NCI-H2227 (cell line): ENCODE measurements at regions not wholly inside any gene's neighbourhood (a gene's known extent, or its start where the extent isn't known, plus 50 kb on each side); places are given as distances from the start of the nearest gene placed in this dataset.

ENCODE experiments used
- DNase-seq: peaks from one replicate; lab custom pipeline; 2025; ENCODE audit not compliant: unreplicated experiment; lab: John Stamatoyannopoulos, UW

- DNase-seq, result no peak
These were observed 211.0 kb downstream of the ENC1 start for GRCh38 chr5:74429495-74429894.

DNA sequence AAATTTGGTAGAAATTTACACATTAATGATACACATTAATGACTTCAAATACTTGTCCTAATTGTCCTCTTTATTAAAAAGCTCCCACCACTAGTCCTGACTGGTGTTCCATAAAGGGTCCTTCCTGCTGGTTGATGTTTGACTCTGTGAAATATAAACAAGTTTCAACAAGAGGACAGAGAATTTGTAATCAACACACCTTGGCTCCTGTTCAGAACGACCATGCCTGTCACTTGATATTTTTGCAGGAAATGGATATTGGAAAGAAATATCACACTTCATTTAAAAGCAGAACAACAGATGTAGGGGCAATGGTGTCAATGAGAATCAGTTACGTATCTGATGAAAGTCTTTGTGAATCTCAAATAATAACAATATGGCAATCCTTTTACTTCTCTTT, 211.7 kb downstream of the ENC1 start:
- no peak for DNase-seq

- DNase-seq, result no peak
These were observed 212.3 kb downstream of the ENC1 start for GRCh38 chr5:74428275-74428674.

DNA sequence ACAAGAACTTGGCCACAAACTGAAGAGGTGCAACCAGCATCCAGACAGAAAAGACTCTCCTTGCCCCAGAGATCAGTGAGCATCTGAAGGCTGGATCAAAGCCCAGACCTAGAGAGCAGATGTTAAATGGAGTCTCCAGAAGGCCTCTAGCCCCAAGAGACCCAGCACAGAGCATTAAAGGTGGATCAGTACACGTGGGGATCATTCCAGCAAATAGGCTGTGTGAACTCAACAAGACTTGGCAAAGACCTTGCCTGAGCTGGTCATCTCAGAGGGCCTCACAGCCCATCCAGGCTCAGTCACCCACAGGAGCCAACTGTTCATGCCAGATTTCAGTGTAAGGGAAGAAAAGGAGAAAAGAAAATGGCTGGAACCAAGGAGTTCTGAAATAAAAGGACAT, 214.0 kb downstream of the ENC1 start:
- DNase-seq, result no peak

- no peak for DNase-seq
These were observed 216.2 kb downstream of the ENC1 start for GRCh38 chr5:74424162-74424868.

GRCh38 chr5:74423383-74423782, 217.1 kb downstream of the ENC1 start:
- no peak for DNase-seq

- no peak for DNase-seq
These were observed 217.9 kb downstream of the ENC1 start for GRCh38 chr5:74422671-74423070.

DNA sequence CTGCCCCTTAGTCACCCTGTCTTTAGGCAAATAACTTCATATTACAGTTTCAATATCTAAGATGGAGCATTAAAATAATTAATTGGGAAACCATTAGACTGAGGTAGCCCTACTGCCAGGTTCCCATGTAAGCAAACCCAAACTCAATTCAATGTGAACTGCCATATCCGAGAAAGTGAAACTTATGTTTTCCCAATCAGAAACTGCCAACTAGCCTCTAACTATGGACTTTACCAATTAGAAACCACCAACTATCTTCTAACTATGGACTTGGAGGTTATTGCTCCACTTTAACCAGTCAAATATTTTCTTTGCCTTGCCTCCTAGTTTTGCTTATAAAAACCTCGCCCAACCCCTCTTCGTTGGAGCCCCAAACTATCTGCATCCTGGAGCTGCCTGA, 218.5 kb downstream of the ENC1 start:
- no peak for DNase-seq

GRCh38 chr5:74421377-74421776, 219.2 kb downstream of the ENC1 start:
- no peak for DNase-seq

- no peak for DNase-seq
These were observed 219.6 kb downstream of the ENC1 start for GRCh38 chr5:74420947-74421346.

- DNase-seq, result no peak
These were observed 220.3 kb downstream of the ENC1 start for GRCh38 chr5:74420220-74420619.

DNA sequence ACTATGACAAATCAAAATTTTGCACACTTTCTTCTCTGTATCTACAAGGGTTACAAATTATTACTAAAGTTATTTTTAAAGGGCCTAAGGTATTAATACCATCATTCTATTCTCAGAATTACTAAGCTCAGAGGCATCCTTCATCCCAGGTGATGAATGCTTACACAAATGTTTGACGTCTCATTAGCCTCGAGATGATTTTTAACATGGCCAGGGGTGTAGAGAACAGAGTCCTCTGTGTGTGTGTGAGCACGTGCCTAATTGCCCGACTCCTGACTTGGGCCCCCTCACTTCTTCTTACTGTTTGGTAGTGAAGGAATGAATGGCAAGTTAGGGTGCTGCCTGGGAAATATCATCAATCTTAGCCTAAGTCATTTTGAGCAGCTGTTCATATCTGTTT, 221.1 kb downstream of the ENC1 start:
- no peak for DNase-seq

DNA sequence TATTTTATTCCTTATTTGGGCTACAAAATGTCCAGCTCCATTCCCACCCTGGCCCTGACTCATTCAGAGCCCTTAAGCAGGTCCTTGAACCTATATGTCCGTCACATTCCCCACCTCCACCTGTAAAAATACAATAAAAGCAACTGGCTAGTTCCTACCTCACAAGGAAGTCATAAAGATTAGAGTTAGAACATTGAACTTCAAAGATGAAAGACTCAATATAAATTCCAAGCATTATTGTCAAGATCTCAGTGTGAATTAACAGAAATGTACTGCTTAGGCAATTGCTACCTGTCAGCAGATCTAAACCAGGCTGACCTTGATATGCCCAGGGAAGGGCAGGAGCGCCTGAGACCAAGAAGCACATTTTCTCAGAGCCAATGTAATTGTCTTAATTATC, 221.8 kb downstream of the ENC1 start:
- DNase-seq, result no peak

GRCh38 chr5:74418261-74418660, 222.3 kb downstream of the ENC1 start:
- no peak for DNase-seq

DNA sequence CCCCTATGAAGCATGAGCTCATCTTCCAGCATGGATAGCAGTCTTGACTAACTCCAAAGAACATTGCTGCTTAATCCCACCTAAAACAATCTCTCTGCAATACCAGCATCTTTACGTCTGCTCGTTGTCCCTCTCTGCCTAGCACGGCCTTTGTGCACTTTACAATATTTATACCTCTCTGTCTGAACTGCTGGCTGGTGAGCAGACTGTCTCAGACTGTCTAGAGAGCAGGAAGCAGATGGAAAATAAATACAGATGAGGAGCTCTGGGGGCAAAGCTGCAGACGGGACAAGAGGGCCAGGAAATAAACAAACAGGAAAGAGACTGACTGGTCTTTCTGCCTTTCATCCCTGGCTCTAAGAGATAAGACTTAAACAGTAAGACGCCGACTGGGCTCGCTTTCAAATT, 224.8 kb downstream of the ENC1 start:
- DNase-seq, result no peak

DNA sequence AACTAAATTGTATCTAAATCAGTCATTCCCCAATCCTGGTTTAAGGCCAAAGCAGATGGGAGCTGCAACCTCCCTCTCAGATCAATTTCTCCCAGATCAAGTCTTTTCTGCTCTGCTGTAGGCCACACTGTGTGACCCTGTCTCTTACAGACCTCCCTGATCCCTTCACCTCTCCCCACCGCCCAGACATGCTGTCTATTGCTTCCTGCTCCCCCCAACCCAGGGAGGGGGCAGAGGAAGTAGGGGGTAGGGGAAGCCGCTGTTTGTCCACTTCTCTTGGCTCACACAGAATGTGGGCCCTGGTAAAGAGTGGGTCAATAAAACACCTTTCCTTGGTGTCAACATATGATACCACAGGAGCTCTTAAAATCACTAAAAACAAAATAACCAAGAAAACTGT, 226.3 kb downstream of the ENC1 start:
- DNase-seq, result no peak

- no peak for DNase-seq
These were observed 227.0 kb downstream of the ENC1 start for GRCh38 chr5:74413403-74414048.

DNA sequence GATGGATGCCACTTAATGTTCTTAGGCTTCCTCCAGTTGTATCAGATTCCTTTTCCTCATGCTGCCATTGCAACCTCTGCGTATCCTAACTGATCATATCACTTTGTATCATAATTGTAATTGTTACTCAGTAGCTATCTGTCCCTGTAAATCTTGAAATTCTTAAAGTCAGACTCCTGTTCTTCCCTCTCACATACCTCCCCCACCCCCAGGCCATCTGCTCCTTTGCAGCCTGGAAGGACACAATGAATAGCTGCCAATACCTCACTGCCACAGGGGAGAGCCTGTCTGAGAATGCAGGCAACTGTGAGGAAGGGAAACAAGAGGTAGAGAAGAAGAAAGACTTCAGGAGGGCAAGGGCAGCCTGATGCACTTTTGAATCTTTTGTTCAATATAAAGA, 228.5 kb downstream of the ENC1 start:
- DNase-seq, result no peak

DNA sequence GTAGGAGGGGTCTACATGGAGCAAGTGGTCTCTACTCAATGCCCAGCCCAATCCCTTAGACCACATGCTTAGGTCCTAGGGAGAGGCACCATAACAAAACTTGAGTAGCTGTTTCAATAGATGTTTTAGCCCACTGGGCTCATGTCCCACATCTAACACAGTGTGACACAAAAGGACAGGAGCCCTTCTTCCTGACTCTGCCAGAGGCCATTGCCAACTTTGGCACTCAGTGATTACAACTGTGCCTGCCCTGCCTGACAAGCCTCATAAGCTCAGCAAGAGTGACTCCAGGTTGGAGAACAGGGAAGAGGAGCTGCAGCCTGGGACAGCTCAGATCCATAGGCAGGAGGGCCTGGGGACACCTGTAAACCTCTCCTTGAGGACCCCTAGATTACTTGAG, 230.8 kb downstream of the ENC1 start:
- DNase-seq, result no peak

DNA sequence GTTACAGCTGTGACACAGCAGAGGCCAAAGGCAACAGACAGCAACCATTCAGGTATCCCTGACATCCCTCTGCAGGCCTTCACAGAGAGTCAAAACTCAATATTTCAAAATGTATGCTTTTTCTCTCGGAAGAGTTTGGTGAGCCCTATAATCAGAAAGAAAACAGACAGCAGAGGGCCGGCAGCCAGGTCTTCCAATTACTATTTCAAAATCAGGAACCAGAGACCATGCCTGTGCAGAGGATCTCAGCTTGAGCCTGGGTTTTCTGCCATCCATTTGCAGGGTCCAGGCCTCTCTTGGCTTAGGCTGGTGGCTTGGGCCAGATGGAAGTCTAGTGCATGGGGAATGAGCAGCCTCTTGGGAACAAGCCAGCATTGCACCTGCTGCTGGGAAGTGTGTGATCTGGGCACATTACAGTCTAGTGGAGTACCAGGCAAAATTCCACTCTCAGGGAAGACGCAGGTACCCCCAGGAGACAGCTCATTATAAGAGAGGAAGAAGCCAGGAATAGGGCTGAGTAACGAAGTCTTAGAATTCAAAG, 231.3 kb downstream of the ENC1 start:
- DNase-seq, result no peak

GRCh38 chr5:74408150-74409043, 232.1 kb downstream of the ENC1 start:
- DNase-seq, result no peak

DNA sequence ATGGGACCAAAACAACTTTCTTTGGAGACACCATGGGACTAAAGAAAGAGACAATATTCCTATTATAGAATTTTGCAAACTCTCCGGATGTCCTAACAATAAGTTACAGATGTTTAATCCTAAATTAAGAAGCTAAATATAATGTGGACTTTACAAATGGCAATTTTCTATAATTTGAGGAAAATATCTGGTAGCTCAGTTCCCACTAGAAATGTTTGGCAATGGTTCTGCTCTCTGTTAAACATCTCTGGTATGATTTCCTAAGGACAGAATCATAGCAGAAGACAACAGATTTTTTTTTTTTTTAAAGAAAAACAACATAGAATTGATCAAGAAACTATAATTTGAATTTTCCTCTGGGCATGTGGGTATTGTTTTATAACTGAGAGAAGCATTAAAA, 232.8 kb downstream of the ENC1 start:
- DNase-seq, result no peak
